H1 (cell line): ENCODE measurements at regions not wholly inside any gene's neighbourhood (a gene's known extent, or its start where the extent isn't known, plus 50 kb on each side); places are given as distances from the start of the nearest gene placed in this dataset.

ENCODE experiments used
- CTCF ChIA-PET: fragments of 300-600 bp; sonication (Branson Sonifier 250); formaldehyde crosslinking; loops from one replicate; lab custom pipeline; 2021; ENCODE audit not compliant: partially characterized antibody; lab: Charles Lee
- POLR2A ChIA-PET: fragments of 300-600 bp; sonication (Branson Sonifier 250); formaldehyde crosslinking; loops from one replicate; lab custom pipeline; 2021; ENCODE audit warnings: inconsistent platforms; ENCODE audit not compliant: partially characterized antibody; lab: Charles Lee
- DNase-seq, 2 experiments: peaks; one replicate each; pipeline versions ENCODE4 v3.0.0 to v3.0.0-alpha.2; 2010 to 2022; ENCODE audit warnings: low spot score in 2 of 2, low read depth in 1 of 2, mixed read lengths in 1 of 2
- FAIRE-seq: peaks from 2 replicates; lab custom pipeline; 2011; peaks lifted over from hg19 to GRCh38; lab: Jason Lieb, UNC
- H2AFZ ChIP-seq: 2 replicates; pipeline ENCODE4 v1.8.1; 2012; ENCODE audit warnings: low read length, inconsistent platforms
- H2AK5ac ChIP-seq: 2 replicates; pipeline ENCODE4 v1.6.1; 2013; ENCODE audit warnings: low read depth, low read length
- H2BK120ac ChIP-seq: replicated peaks from 2 replicates; pipeline ENCODE3; 2013; ENCODE audit warnings: low read depth, low read length, inconsistent platforms
- H2BK12ac ChIP-seq: 2 replicates; pipeline ENCODE4 v1.6.1; 2013; ENCODE audit warnings: low read depth, low read length
- H2BK15ac ChIP-seq: 2 replicates; pipeline ENCODE4 v1.6.1; 2013; ENCODE audit warnings: low read length
- H2BK20ac ChIP-seq: 2 replicates; pipeline ENCODE4 v1.6.1; 2013; ENCODE audit warnings: low read length
- H2BK5ac ChIP-seq: 2 replicates; pipeline ENCODE4 v1.6.1; 2013; ENCODE audit warnings: low read depth, low read length
- H3K14ac ChIP-seq: 2 replicates; pipeline ENCODE4 v1.6.1; 2013; ENCODE audit warnings: inconsistent platforms; ENCODE audit not compliant: insufficient read length
- H3K18ac ChIP-seq: 2 replicates; pipeline ENCODE4 v1.6.1; 2013; ENCODE audit warnings: low read length; ENCODE audit errors: extremely low read depth
- H3K23ac ChIP-seq: 2 replicates; pipeline ENCODE4 v1.6.1; 2013; ENCODE audit warnings: inconsistent platforms; ENCODE audit not compliant: insufficient read length
- H3K23me2 ChIP-seq: 2 replicates; pipeline ENCODE4 v1.6.1; 2013; ENCODE audit warnings: low read depth, low read length
- H3K27ac ChIP-seq: 2 replicates; pipeline ENCODE4 v1.6.1; 2011; ENCODE audit warnings: low read depth, low read length, inconsistent platforms
- H3K27me3 ChIP-seq, 4 experiments: replicated peaks in 1 of 4; 1 replicate in 1 of 4; 2 replicates in 3 of 4; pipeline versions ENCODE4 v1.6.1 to v1.8.1; 2011 to 2013; ENCODE audit warnings: low read length in 3 of 4, mild to moderate bottlenecking in 3 of 4, inconsistent platforms in 2 of 4, mixed read lengths in 2 of 4, moderate library complexity in 1 of 4; ENCODE audit not compliant: control insufficient read depth in 3 of 4, insufficient read depth in 3 of 4; ENCODE audit errors: extremely low read depth in 1 of 4
- H3K36me3 ChIP-seq, 4 experiments: 2 replicates each; pipeline versions ENCODE4 v1.6.1 to v1.8.1; 2011 to 2013; ENCODE audit warnings: mild to moderate bottlenecking in 4 of 4, low read length in 3 of 4, moderate library complexity in 2 of 4, control low read depth in 1 of 4, inconsistent platforms in 1 of 4; ENCODE audit not compliant: insufficient read depth in 4 of 4, control insufficient read depth in 2 of 4
- H3K4ac ChIP-seq: replicated peaks from 2 replicates; pipeline ENCODE3; 2013; ENCODE audit warnings: low read length, low read depth, mixed read lengths, inconsistent platforms; ENCODE audit not compliant: insufficient read length
- H3K4me1 ChIP-seq, 4 experiments: replicated peaks in 1 of 4; 1 replicate in 1 of 4; 2 replicates in 3 of 4; pipeline versions ENCODE4 v1.6.1 to v1.8.1; 2011 to 2013; ENCODE audit warnings: low read length in 3 of 4, inconsistent platforms in 2 of 4, mixed read lengths in 1 of 4; ENCODE audit not compliant: insufficient read depth in 4 of 4, control insufficient read depth in 3 of 4
- H3K4me2 ChIP-seq, 2 experiments: 2 replicates each; pipeline versions ENCODE4 v1.6.1 to v1.8.1; 2011 to 2013; ENCODE audit warnings: low read depth in 2 of 2, low read length in 2 of 2, control low read depth in 1 of 2, inconsistent platforms in 1 of 2, mild to moderate bottlenecking in 1 of 2; ENCODE audit not compliant: insufficient read depth in 1 of 2
- H3K4me3 ChIP-seq, 4 experiments: fragments of 200-600, 300-600 bp in 1 of 4; sonication (generic), shearing (Covaris generic), sonication (Bioruptor Twin) in 1 of 4; 2 replicates each; pipeline versions ENCODE4 v1.5.1 to v1.8.1; 2011 to 2016; ENCODE audit warnings: low read length in 4 of 4, low read depth in 3 of 4, control low read depth in 2 of 4, inconsistent platforms in 2 of 4, mild to moderate bottlenecking in 2 of 4, mixed read lengths in 1 of 4, moderate library complexity in 1 of 4; ENCODE audit not compliant: insufficient read depth in 2 of 4; ENCODE audit errors: extremely low read depth in 1 of 4
- H3K56ac ChIP-seq: replicated peaks from 2 replicates; pipeline ENCODE3; 2013; ENCODE audit warnings: low read depth, mild to moderate bottlenecking, mixed read lengths, low read length, inconsistent platforms; ENCODE audit not compliant: insufficient read length
- H3K79me1 ChIP-seq: 2 replicates; pipeline ENCODE4 v1.6.1; 2013; ENCODE audit warnings: low read depth, low read length, control low read depth
- H3K79me2 ChIP-seq, 2 experiments: 2 replicates each; pipeline versions ENCODE4 v1.6.1 to v1.8.1; 2012 to 2013; ENCODE audit warnings: low read length in 2 of 2, mild to moderate bottlenecking in 2 of 2, inconsistent platforms in 1 of 2; ENCODE audit not compliant: insufficient read depth in 2 of 2, control insufficient read depth in 1 of 2
- H3K9ac ChIP-seq, 4 experiments: replicated peaks in 1 of 4; 1 replicate in 1 of 4; 2 replicates in 3 of 4; pipeline versions ENCODE4 v1.6.1 to v1.8.1; 2011 to 2013; ENCODE audit warnings: low read depth in 3 of 4, low read length in 3 of 4, control low read depth in 2 of 4, mild to moderate bottlenecking in 2 of 4, moderate library complexity in 2 of 4, inconsistent platforms in 1 of 4; ENCODE audit errors: extremely low read depth in 1 of 4
- H3K9me3 ChIP-seq, 2 experiments: 2 replicates each; pipeline versions ENCODE4 v1.6.1 to v1.8.1; 2012 to 2013; ENCODE audit warnings: mild to moderate bottlenecking in 2 of 2, moderate library complexity in 2 of 2, control low read depth in 1 of 2, inconsistent platforms in 1 of 2, low read depth in 1 of 2, low read length in 1 of 2, mixed read lengths in 1 of 2; ENCODE audit not compliant: insufficient read depth in 2 of 2
- H4K20me1 ChIP-seq, 2 experiments: replicated peaks in 1 of 2; 2 replicates each; pipeline versions ENCODE3 to v1.8.1; 2011 to 2013; ENCODE audit warnings: inconsistent platforms in 2 of 2, low read length in 2 of 2, mild to moderate bottlenecking in 1 of 2; ENCODE audit not compliant: insufficient read depth in 2 of 2, control insufficient read depth in 1 of 2
- H4K5ac ChIP-seq: 2 replicates; pipeline ENCODE4 v1.6.1; 2013; ENCODE audit warnings: low read length, low read depth, mixed read lengths, inconsistent platforms; ENCODE audit not compliant: insufficient read length
- H4K8ac ChIP-seq: 2 replicates; pipeline ENCODE4 v1.8.0; 2013; ENCODE audit warnings: mild to moderate bottlenecking, moderate library complexity, low read length, inconsistent platforms; ENCODE audit not compliant: insufficient read depth; ENCODE audit errors: extremely low read depth
- H4K91ac ChIP-seq: replicated peaks from 2 replicates; pipeline ENCODE3; 2013; ENCODE audit warnings: low read length, mixed read lengths, inconsistent platforms; ENCODE audit not compliant: insufficient read length
- BCL11A ChIP-seq, 2 experiments: IDR thresholded peaks; one replicate each; pipeline ENCODE4 v1.6.1; 2011; ENCODE audit warnings: low read depth in 2 of 2, low read length in 2 of 2, mild to moderate bottlenecking in 2 of 2
- BRCA1 ChIP-seq: IDR thresholded peaks from 2 replicates; pipeline ENCODE4 v1.6.1; 2012; ENCODE audit warnings: low read depth, low read length, improper control_type of control experiment
- CREB1 ChIP-seq: IDR thresholded peaks from 2 replicates; pipeline ENCODE4 v1.6.1; 2012; ENCODE audit warnings: inconsistent platforms
- EGR1 ChIP-seq: IDR thresholded peaks from 2 replicates; pipeline ENCODE4 v1.6.1; 2011; ENCODE audit warnings: low read depth, low read length, borderline replicate concordance
- EZH2 ChIP-seq: fragments of 200-600 bp; sonication (generic); IDR thresholded peaks from 2 replicates; pipeline ENCODE4 v1.7.1; 2012; ENCODE audit warnings: low read depth, mild to moderate bottlenecking, moderate library complexity, low read length, inconsistent platforms; ENCODE audit not compliant: severe bottlenecking
- KDM4A ChIP-seq: IDR thresholded peaks from one replicate; pipeline ENCODE4 v1.7.1; 2012; ENCODE audit warnings: low read depth, mild to moderate bottlenecking, moderate library complexity, low read length, inconsistent platforms; ENCODE audit not compliant: severe bottlenecking
- POLR2A ChIP-seq, 2 experiments: IDR thresholded peaks; 1 replicate in 1 of 2; 2 replicates in 1 of 2; pipeline ENCODE4 v1.6.1; 2011; ENCODE audit warnings: low read depth in 2 of 2, low read length in 2 of 2, mild to moderate bottlenecking in 2 of 2; ENCODE audit errors: control extremely low read depth in 1 of 2
- SP1 ChIP-seq: IDR thresholded peaks from 2 replicates; pipeline ENCODE4 v1.6.1; 2011; ENCODE audit warnings: low read depth, low read length
- SP2 ChIP-seq: IDR thresholded peaks from 2 replicates; pipeline ENCODE4 v1.6.1; 2012; ENCODE audit warnings: mild to moderate bottlenecking, low read length, inconsistent platforms
- SRF ChIP-seq: IDR thresholded peaks from 2 replicates; pipeline ENCODE4 v1.6.1; 2011; ENCODE audit warnings: mild to moderate bottlenecking, low read depth, low read length, moderate library complexity
- TBP ChIP-seq: IDR thresholded peaks from 2 replicates; pipeline ENCODE4 v1.6.1; 2011; ENCODE audit warnings: low read depth, low read length, improper control_type of control experiment
- WGBS, 2 experiments: shearing (Covaris generic) in 1 of 2; methylation state at CpG; one replicate each; pipeline versions ENCODE4 v1.1.6 to v1.1.7; 2013 to 2015; ENCODE audit warnings: low lambda C conversion rate in 2 of 2, mixed read lengths in 2 of 2, inconsistent platforms in 1 of 2, low coverage in 1 of 2, missing lambda C conversion rate in 1 of 2; ENCODE audit not compliant: insufficient replicate concordance in 2 of 2, insufficient coverage in 1 of 2, insufficient read length in 1 of 2; ENCODE audit errors: extremely low coverage in 1 of 2, missing lambda C conversion rate in 1 of 2; 5-methylcytosine and 5-hydroxymethylcytosine counted together
- TF ChIP-seq, protein P1 (sequence below), 3 experiments: IDR thresholded peaks; 1 replicate in 2 of 3; 2 replicates in 1 of 3; pipeline versions ENCODE4 v1.5.1 to v1.6.1; 2011; ENCODE audit warnings: low read length in 3 of 3, mild to moderate bottlenecking in 3 of 3, inconsistent platforms in 2 of 3, low read depth in 1 of 3, moderate library complexity in 1 of 3; ENCODE audit not compliant: insufficient read depth in 1 of 3; ENCODE audit errors: control extremely low read depth in 1 of 3

DNA sequence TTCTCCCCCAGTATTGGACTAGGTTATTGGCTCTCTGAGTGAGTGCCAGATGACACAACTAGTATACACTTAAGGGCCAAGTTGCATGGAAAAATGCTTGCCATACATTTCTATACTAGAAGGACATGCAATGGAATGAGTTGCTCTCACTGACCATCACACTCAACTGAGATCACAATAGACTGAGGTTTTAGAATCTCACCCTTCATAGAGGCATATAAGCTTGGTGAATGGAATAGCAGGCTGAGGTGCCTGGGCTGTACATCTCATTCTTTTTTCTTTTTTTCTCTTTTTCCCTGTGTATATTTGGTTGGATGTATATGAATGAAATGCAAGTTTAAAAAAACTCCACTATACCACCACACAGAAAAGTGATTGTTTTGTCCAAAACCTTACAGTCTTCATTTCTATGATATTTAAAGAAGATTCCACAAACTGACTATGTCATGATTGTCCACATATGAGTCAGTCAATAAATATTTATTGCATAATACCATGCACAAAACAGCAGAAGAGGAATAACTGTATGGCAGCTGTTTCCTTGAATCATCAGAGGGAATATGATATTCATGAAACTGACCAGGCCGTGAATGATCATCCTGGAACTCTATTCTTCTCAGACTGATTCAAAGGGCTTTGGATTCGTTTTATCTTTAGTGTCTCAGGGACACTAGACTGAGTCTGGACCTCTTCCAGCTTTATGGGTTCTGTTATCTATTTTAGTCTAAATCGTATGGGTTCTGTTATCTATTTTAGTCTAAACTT is 122.6 kb upstream of the STK17B start:
- Histone ChIP-seq H3K27ac (no peak overlapping the region), H2BK120ac (no peak overlapping the region), H3K56ac (no peak overlapping the region), H3K4ac (no peak overlapping the region), H3K23ac (no peak overlapping the region), H4K8ac (no peak overlapping the region), H2BK20ac (no peak overlapping the region), H2BK12ac (no peak overlapping the region), H3K4me3 (no peak overlapping the region), H2AFZ (no peak overlapping the region), H3K9ac (no peak overlapping the region), H3K4me1 (no peaks in the 10 kb centered on the region), H2BK5ac (no peak overlapping the region), H4K91ac (no peak overlapping the region), H2AK5ac (no peak overlapping the region), H3K18ac (no peak overlapping the region), H3K79me1 (no peaks in the 10 kb centered on the region), H3K14ac (no peak overlapping the region), H4K20me1 (no peaks in the 10 kb centered on the region), H2BK15ac (no peak overlapping the region), H3K4me2 (no peak overlapping the region), H3K79me2 (no peaks in the 10 kb centered on the region), H3K36me3 (no peaks in the 10 kb centered on the region), H4K5ac (no peak overlapping the region), H3K9me3 (no peaks in the 10 kb centered on the region), H3K27me3 (no peaks in the 10 kb centered on the region), H3K23me2 (no peaks in the 10 kb centered on the region)
- ChIA-PET POLR2A (interaction anchor here (0.7 kb wide), 1 partner anchor 68 kb away, joined by 3 read pairs; no protein-coding TSS in a partner anchor), CTCF (interaction anchor here (0.9 to 1.5 kb wide), 5 partner anchors 11 to 160 kb away, joined by 3 to 5 read pairs (median 4); no protein-coding TSS in a partner anchor)
- DNase-seq (no peak), FAIRE-seq (no peak)
- WGBS, 2 experiments = 87% methylated on average over 3 of the region's 3 CpGs; no CpG with 5 or more reads in 1 of the 2 experiments
- TF ChIP-seq EZH2 (no peak), SP2 (no peak), BCL11A (IDR thresholded peaks at IDR 0.05; ENCODE audit: low read depth in 2 of 2, low read length in 2 of 2) (no peak), SP1 (no peak), POLR2A (IDR thresholded peaks at IDR 0.05; ENCODE audit: control extremely low read depth in 1 of 2, low read depth in 2 of 2, low read length in 2 of 2) (no peak), BRCA1 (no peak), CREB1 (no peak), EGR1 (no peak), TBP (no peak), SRF (no peak), KDM4A (no peak)
- TF ChIP-seq, protein P1, sequence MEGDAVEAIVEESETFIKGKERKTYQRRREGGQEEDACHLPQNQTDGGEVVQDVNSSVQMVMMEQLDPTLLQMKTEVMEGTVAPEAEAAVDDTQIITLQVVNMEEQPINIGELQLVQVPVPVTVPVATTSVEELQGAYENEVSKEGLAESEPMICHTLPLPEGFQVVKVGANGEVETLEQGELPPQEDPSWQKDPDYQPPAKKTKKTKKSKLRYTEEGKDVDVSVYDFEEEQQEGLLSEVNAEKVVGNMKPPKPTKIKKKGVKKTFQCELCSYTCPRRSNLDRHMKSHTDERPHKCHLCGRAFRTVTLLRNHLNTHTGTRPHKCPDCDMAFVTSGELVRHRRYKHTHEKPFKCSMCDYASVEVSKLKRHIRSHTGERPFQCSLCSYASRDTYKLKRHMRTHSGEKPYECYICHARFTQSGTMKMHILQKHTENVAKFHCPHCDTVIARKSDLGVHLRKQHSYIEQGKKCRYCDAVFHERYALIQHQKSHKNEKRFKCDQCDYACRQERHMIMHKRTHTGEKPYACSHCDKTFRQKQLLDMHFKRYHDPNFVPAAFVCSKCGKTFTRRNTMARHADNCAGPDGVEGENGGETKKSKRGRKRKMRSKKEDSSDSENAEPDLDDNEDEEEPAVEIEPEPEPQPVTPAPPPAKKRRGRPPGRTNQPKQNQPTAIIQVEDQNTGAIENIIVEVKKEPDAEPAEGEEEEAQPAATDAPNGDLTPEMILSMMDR (IDR thresholded peaks at IDR 0.05; ENCODE audit: control extremely low read depth in 1 of 3, insufficient read depth in 1 of 3, low read depth in 1 of 3, low read length in 3 of 3) = no peak
